Adrenal gland (tissue), 9 donors: ENCODE measurements at regions not wholly inside any gene's neighbourhood (a gene's known extent, or its start where the extent isn't known, plus 50 kb on each side); places are given as distances from the start of the nearest gene placed in this dataset.

ENCODE experiments used
- DNase-seq, 7 donors: peaks; one replicate each; pipeline ENCODE4 v3.0.0-alpha.2; 2019 to 2020
- H3K27ac ChIP-seq, 5 donors: fragments of 200-600 bp; sonication (generic) in 4 of 5; 1 replicate in 3 of 5; 2 replicates in 2 of 5; pipeline versions ENCODE4 v1.5.1 to v1.8.0; 2016 to 2020; ENCODE audit warnings: mild to moderate bottlenecking in 1 of 5
- H3K27me3 ChIP-seq: fragments of 200-600 bp; 2 replicates; pipeline ENCODE4 v1.8.0; 2021
- H3K36me3 ChIP-seq, 2 donors: fragments of 200-600 bp; replicated peaks in 1 of 2; 1 replicate in 1 of 2; 2 replicates in 1 of 2; pipeline versions ENCODE4 v1.5.1 to v1.8.0; 2018 to 2022
- H3K4me1 ChIP-seq, 2 donors: fragments of 200-600 bp; replicated peaks in 1 of 2; 1 replicate in 1 of 2; 2 replicates in 1 of 2; pipeline versions ENCODE4 v1.5.1 to v1.8.0; 2018 to 2021
- H3K4me3 ChIP-seq, 4 donors: fragments of 200-600 bp; sonication (generic) in 3 of 4; one replicate each; pipeline ENCODE4 v1.5.1; 2016 to 2018
- H3K9me3 ChIP-seq, 3 donors: fragments of 200-600 bp; sonication (generic) in 1 of 3; replicated peaks in 1 of 3; 1 replicate in 2 of 3; 2 replicates in 1 of 3; pipeline versions ENCODE4 v1.5.1 to v1.8.0; 2016 to 2021
- CTCF ChIP-seq, 6 experiments: fragments of 450-650 bp in 4 of 6; fragments of 200-600 bp in 2 of 6; sonication (generic) in 1 of 6; IDR thresholded peaks; 1 replicate in 5 of 6; 2 replicates in 1 of 6; pipeline versions ENCODE4 v1.5.1 to v1.8.0; 2016 to 2021; ENCODE audit warnings: antibody characterized with exemption in 6 of 6, mild to moderate bottlenecking in 2 of 6, moderate library complexity in 1 of 6
- POLR2A ChIP-seq, 2 donors: fragments of 450-650 bp; IDR thresholded peaks; one replicate each; pipeline ENCODE4 v1.6.1; 2017; ENCODE audit warnings: antibody characterized with exemption in 2 of 2, mild to moderate bottlenecking in 2 of 2, moderate library complexity in 1 of 2
- WGBS, 4 donors: extraction: QIAGEN DNeasy Blood & Tissue Kit in 2 of 4; methylation state at CpG; one replicate each; pipeline versions ENCODE4 v1.1.5 to v1.1.7; 2013 to 2017; 5-methylcytosine and 5-hydroxymethylcytosine counted together
- intact Hi-C, 2 donors: fragments of 100-400 bp; cut with DNase I; formaldehyde crosslinking; loops; one replicate each; pipeline versions ENCODE4 v1.14.1 to v1.15.0; 2022 to 2023
- donor health status: healthy with polysubstance abuse.
- donor health status: Bipolar disorder and iron deficiency.
- donor health status: DM: yes; HTN: yes; CAD: no.
- donor health status: DM: no; HTN: no; CAD: no.
- donor health status: DM: no; HTN: no; CAD: no.

GRCh38 chr16:14013145-14013570, 58.0 kb upstream of the MRTFB start:
- Histone ChIP-seq H3K4me1 (peaks cover 26 to 44% of the 10 kb centered on the region in 2 donors), H3K4me3 (peak overlapping the region in 1 of 4 donors; percentile 25), H3K27me3 (no peaks in the 10 kb centered on the region), H3K27ac (peak overlapping the region; percentile 64 to 93 (median 83)), H3K36me3 (no peaks in the 10 kb centered on the region), H3K9me3 (no peaks in the 10 kb centered on the region)
- DNase-seq = no peak
- 55 to 60% (median 59%) methylated on average over 4 of the region's 4 CpGs for WGBS, 4 donors
- TF ChIP-seq CTCF (IDR thresholded peaks at IDR 0.05) (no peak), POLR2A (IDR thresholded peaks at IDR 0.05) (no peak)
- intact Hi-C loops = loop anchor here in 1 of 2 donors (5.0 kb wide), 1 partner anchor 56 kb away; no protein-coding TSS in a partner anchor

GRCh38 chr16:14013571-14014283, 57.4 kb upstream of the MRTFB start:
- 22 to 32% (median 25%) methylated on average over 13 of the region's 13 CpGs for WGBS, 4 donors
- Histone ChIP-seq H3K4me3 (peak overlapping the region in 1 of 4 donors; percentile 25), H3K27ac (peak overlapping the region; percentile 64 to 93 (median 83)), H3K36me3 (no peaks in the 10 kb centered on the region), H3K9me3 (no peaks in the 10 kb centered on the region), H3K27me3 (no peaks in the 10 kb centered on the region), H3K4me1 (peaks cover 26 to 44% of the 10 kb centered on the region in 2 donors)
- DNase-seq = peak in 6 of 7 donors; percentile 42 to 70 (median 48)
- intact Hi-C loops = loop anchor here in 1 of 2 donors (5.0 kb wide), 1 partner anchor 56 kb away; no protein-coding TSS in a partner anchor
- TF ChIP-seq POLR2A (IDR thresholded peaks at IDR 0.05) (peak in 1 of 2 donors; percentile 52), CTCF (IDR thresholded peaks at IDR 0.05) (no peak)

- Histone ChIP-seq H3K27ac (peak overlapping the region; percentile 29 to 93 (median 83)), H3K27me3 (no peaks in the 10 kb centered on the region), H3K9me3 (no peaks in the 10 kb centered on the region), H3K4me3 (no peak overlapping the region), H3K36me3 (no peaks in the 10 kb centered on the region), H3K4me1 (peaks cover 26 to 44% of the 10 kb centered on the region in 2 donors)
- DNase-seq = no peak
- TF ChIP-seq CTCF (IDR thresholded peaks at IDR 0.05) (no peak), POLR2A (IDR thresholded peaks at IDR 0.05) (no peak)
- intact Hi-C loops = loop anchor here in 1 of 2 donors (5.0 kb wide), 1 partner anchor 57 kb away; no protein-coding TSS in a partner anchor
- WGBS, 4 donors = 74 to 94% (median 83%) methylated on average over 5 of the region's 5 CpGs
These were observed 56.9 kb upstream of the MRTFB start for GRCh38 chr16:14014284-14014625.

GRCh38 chr16:14015033-14015432, 56.1 kb upstream of the MRTFB start:
- Histone ChIP-seq H3K4me1 (peaks cover 26 to 44% of the 10 kb centered on the region in 2 donors), H3K9me3 (no peaks in the 10 kb centered on the region), H3K27ac (peak overlapping the region in 4 of 5 donors; percentile 42 to 84 (median 82)), H3K36me3 (no peaks in the 10 kb centered on the region), H3K4me3 (peak overlapping the region in 1 of 4 donors; percentile 41), H3K27me3 (no peaks in the 10 kb centered on the region)
- WGBS, 4 donors = 38 to 46% (median 42%) methylated on average over 4 of the region's 4 CpGs
- peak in 1 of 7 donors; percentile 40 for DNase-seq
- no peak for TF ChIP-seq POLR2A (IDR thresholded peaks at IDR 0.05)
- TF ChIP-seq CTCF (IDR thresholded peaks at IDR 0.05) = no peak
- intact Hi-C loops = no loop called here
